CD4-positive, CD25-positive, alpha-beta regulatory T cell (primary cell): ENCODE measurements at regions not wholly inside any gene's neighbourhood (a gene's known extent, or its start where the extent isn't known, plus 50 kb on each side); places are given as distances from the start of the nearest gene placed in this dataset.

Source experiments
- ATAC-seq, 2 donors: fragments of 150-1000 bp; cut with Tn5 transposase; one replicate each; pipeline ENCODE4 v1.10.0; 2021; ENCODE audit warnings: low read depth in 2 of 2, moderate number of reproducible peaks in 2 of 2, moderate library complexity in 1 of 2
- DNase-seq, 3 donors: peaks; one replicate each; pipeline versions ENCODE4 v3.0.0 to v3.0.0-alpha.2; 2012 to 2022; ENCODE audit warnings: mixed read lengths in 1 of 3
- H3K27ac ChIP-seq: one replicate; pipeline ENCODE4 v1.7.0; 2013; ENCODE audit warnings: mild to moderate bottlenecking, low read length; ENCODE audit not compliant: insufficient read depth, poor library complexity, severe bottlenecking
- H3K27me3 ChIP-seq: one replicate; pipeline ENCODE4 v1.7.0; 2013; ENCODE audit warnings: low read length; ENCODE audit not compliant: control insufficient read depth, insufficient read depth
- H3K36me3 ChIP-seq: one replicate; pipeline ENCODE4 v1.7.0; 2013; ENCODE audit warnings: mild to moderate bottlenecking, low read length, moderate library complexity; ENCODE audit not compliant: control insufficient read depth, insufficient read depth
- H3K4me1 ChIP-seq: 2 replicates; pipeline ENCODE4 v1.7.0; 2013; ENCODE audit warnings: mild to moderate bottlenecking, low read length; ENCODE audit not compliant: insufficient read depth, control insufficient read depth, poor library complexity, severe bottlenecking
- H3K4me3 ChIP-seq: one replicate; pipeline ENCODE4 v1.7.0; 2013; ENCODE audit warnings: low read depth, mild to moderate bottlenecking, low read length, moderate library complexity
- H3K9me3 ChIP-seq, 2 experiments: 1 replicate in 1 of 2; 2 replicates in 1 of 2; pipeline ENCODE4 v1.7.0; 2013; ENCODE audit warnings: low read length in 2 of 2, mild to moderate bottlenecking in 1 of 2, moderate library complexity in 1 of 2; ENCODE audit not compliant: control insufficient read depth in 2 of 2
- H3K27ac Mint-ChIP-seq, 3 donors: one replicate each; pipeline ENCODE4 v1.8.0; 2020 to 2022; ENCODE audit warnings: mild to moderate bottlenecking in 3 of 3, mixed read lengths in 3 of 3, moderate library complexity in 2 of 3
- H3K27me3 Mint-ChIP-seq: one replicate; pipeline ENCODE4 v1.8.0; 2022; ENCODE audit warnings: mild to moderate bottlenecking, mixed read lengths
- H3K36me3 Mint-ChIP-seq: one replicate; pipeline ENCODE4 v1.8.0; 2020; ENCODE audit warnings: mixed read lengths
- H3K4me1 Mint-ChIP-seq, 4 donors: one replicate each; pipeline ENCODE4 v1.8.0; 2020 to 2022; ENCODE audit warnings: mixed read lengths in 4 of 4, mild to moderate bottlenecking in 1 of 4
- H3K4me3 Mint-ChIP-seq, 4 donors: one replicate each; pipeline ENCODE4 v1.8.0; 2020 to 2022; ENCODE audit warnings: mild to moderate bottlenecking in 4 of 4, mixed read lengths in 4 of 4, moderate library complexity in 3 of 4
- H3K9me3 Mint-ChIP-seq, 7 donors: one replicate each; pipeline ENCODE4 v1.8.0; 2020 to 2022; ENCODE audit warnings: mixed read lengths in 7 of 7, mild to moderate bottlenecking in 3 of 7, moderate library complexity in 2 of 7

DNA sequence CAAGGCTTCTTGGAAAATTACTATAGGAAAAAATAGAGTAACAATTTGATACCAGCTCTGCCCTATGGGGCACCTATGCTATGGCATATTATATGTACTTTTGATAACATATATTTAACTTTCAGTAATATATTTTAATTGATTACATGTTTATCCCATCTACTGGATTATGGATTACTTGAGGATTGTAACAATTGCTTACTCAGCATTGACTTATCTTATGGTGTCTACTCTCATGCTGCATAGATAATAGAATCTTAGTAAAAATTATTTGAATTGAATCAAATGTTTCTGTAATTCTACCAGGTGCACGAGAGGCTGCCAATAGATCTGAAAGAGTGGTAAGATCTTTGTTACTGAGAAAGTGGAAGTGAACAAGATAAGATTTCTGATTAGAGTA is 57.8 kb upstream of the CALCR start:
- H3K36me3 ChIP-seq, result no peaks in the 10 kb centered on the region
- Mint-ChIP-seq H3K4me3 (no peak overlapping the region), H3K36me3 (no peaks in the 10 kb centered on the region), H3K4me1 (no peaks in the 10 kb centered on the region), H3K9me3 (peaks cover 0 to 3% (median 0%) of the 10 kb centered on the region in 7 donors), H3K27ac (no peak overlapping the region), H3K27me3 (no peaks in the 10 kb centered on the region)
- ATAC-seq, result no peak
- H3K4me3 ChIP-seq, result no peak overlapping the region
- H3K27me3 ChIP-seq, result no peaks in the 10 kb centered on the region
- no peak for DNase-seq
- H3K9me3 ChIP-seq, result no peaks in the 10 kb centered on the region
- no peaks in the 10 kb centered on the region for H3K4me1 ChIP-seq
- H3K27ac ChIP-seq, result no peak overlapping the region

DNA sequence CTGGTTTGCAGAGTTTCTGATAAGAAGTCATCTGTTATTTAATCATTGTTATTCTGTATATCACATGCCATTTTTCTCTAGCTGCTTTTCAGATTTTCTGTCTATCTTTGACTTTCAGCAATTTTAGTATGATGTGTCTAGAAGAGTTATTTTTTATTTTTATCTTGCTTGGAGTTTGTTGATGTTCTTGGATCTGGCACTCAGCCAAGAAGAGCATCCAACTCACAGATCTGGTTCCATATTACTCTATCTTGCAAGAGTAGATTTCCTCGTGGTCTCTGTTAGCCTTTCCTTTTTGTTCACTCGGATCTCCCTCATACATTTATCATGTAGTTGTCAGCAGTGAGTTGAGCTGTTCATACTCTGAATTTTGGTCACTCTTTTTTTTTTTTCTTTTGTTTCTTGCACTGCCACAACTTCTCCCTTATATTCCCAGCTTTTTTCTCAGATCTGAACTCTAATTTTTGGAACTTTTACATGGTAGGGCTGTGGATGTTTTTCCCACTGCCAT is 54.8 kb upstream of the CALCR start:
- Mint-ChIP-seq H3K4me1 (no peaks in the 10 kb centered on the region), H3K36me3 (no peaks in the 10 kb centered on the region), H3K9me3 (peaks cover 0 to 2% (median 0%) of the 10 kb centered on the region in 7 donors), H3K27ac (no peak overlapping the region), H3K4me3 (no peak overlapping the region), H3K27me3 (no peaks in the 10 kb centered on the region)
- H3K27me3 ChIP-seq, result no peaks in the 10 kb centered on the region
- no peaks in the 10 kb centered on the region for H3K36me3 ChIP-seq
- H3K4me1 ChIP-seq, result no peaks in the 10 kb centered on the region
- H3K4me3 ChIP-seq, result no peak overlapping the region
- H3K27ac ChIP-seq, result no peak overlapping the region
- H3K9me3 ChIP-seq, result no peaks in the 10 kb centered on the region
- no peak for DNase-seq
- ATAC-seq, result no peak

DNA sequence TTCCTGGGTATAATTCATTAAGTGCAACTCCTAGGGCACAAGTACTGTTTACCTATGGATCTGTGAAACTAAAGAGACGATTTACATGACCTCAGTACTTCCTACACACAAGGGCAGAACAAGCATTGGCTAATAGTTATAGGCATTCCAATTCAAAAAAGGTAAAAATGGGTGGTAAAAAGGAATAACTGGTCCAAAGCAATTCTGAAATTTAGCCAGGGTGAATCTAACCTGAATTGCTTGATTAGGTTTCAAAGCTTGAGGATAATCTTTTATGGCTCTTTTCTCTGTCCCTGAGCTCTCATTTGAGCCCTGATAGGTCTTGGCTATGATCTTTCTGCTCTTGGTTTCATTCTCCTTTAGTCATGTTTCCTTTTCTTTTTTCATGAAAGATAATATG is 52.3 kb upstream of the CALCR start:
- no peaks in the 10 kb centered on the region for H3K4me1 Mint-ChIP-seq
- H3K4me1 ChIP-seq, result no peaks in the 10 kb centered on the region
- no peak overlapping the region for H3K27ac ChIP-seq
- H3K4me3 Mint-ChIP-seq, result no peak overlapping the region
- H3K9me3 Mint-ChIP-seq, result peaks cover 0 to 2% (median 0%) of the 10 kb centered on the region in 7 donors
- H3K9me3 ChIP-seq, result no peaks in the 10 kb centered on the region
- DNase-seq, result no peak
- H3K27me3 Mint-ChIP-seq, result no peaks in the 10 kb centered on the region
- no peak for ATAC-seq
- no peak overlapping the region for H3K4me3 ChIP-seq
- no peak overlapping the region for H3K27ac Mint-ChIP-seq
- no peaks in the 10 kb centered on the region for H3K27me3 ChIP-seq
- H3K36me3 Mint-ChIP-seq, result no peaks in the 10 kb centered on the region
- H3K36me3 ChIP-seq, result no peaks in the 10 kb centered on the region
